ENCODE measurements at regions not wholly inside any gene's neighbourhood (a gene's known extent, or its start where the extent isn't known, plus 50 kb on each side); places are given as distances from the start of the nearest gene placed in this dataset.

DNA sequence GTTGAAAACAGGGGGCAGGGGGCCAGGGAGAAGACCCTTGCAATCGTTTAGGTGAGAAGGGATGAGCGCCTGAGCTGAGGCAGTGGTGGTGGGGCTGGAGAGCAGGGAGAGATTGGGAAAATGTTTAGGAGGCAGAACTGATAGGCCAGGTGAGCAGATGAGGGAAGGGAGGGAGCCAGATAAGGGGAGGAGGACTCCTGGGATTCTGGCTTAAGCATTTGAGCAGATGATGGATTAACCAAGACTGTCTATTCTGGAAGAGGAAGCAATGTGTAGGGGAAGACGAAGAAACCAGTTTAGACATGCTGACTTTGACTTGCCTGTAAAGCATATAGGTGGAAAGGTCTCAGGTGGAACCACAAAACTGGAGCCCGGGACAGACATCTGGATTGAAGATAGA is 49.9 kb upstream of the ASPRV1 start:
- DNase-seq (ENCODE audit: low read depth in 4 of 6, low spot score in 6 of 6): no peak
- WGBS (ENCODE audit: insufficient coverage): 88% methylated on average over 4 of the region's 4 CpGs
- no peak overlapping the region for H3K27ac ChIP-seq (ENCODE audit: low read depth, low read length)
- peaks cover 16% of the 10 kb centered on the region for H3K36me3 ChIP-seq (ENCODE audit: control insufficient read depth, insufficient read depth, low read length)
- no peaks in the 10 kb centered on the region for H3K9me3 ChIP-seq (ENCODE audit: control insufficient read depth, insufficient read depth, low read length)
- no peaks in the 10 kb centered on the region for H3K27me3 ChIP-seq (ENCODE audit: control insufficient read depth, insufficient read depth, low read length)
- H3K4me3 ChIP-seq (ENCODE audit: low read depth, low read length): no peak overlapping the region
- no peaks in the 10 kb centered on the region for H3K4me1 ChIP-seq (ENCODE audit: control insufficient read depth, insufficient read depth, low read length)
